C4-2B (cell line): ENCODE measurements at regions not wholly inside any gene's neighbourhood (a gene's known extent, or its start where the extent isn't known, plus 50 kb on each side); places are given as distances from the start of the nearest gene placed in this dataset.

ENCODE experiments used
- H3K27ac ChIP-seq: fragments of 450-650 bp; 2 replicates; pipeline ENCODE4 v1.5.1; 2017
- CTCF ChIP-seq: fragments of 450-650 bp; conservative IDR thresholded peaks from 2 replicates; pipeline ENCODE4 v1.5.1; 2017; ENCODE audit warnings: mild to moderate bottlenecking
- ZFX ChIP-seq: fragments of 450-650 bp; IDR thresholded peaks from 2 replicates; pipeline ENCODE4 v1.6.1; 2017

DNA sequence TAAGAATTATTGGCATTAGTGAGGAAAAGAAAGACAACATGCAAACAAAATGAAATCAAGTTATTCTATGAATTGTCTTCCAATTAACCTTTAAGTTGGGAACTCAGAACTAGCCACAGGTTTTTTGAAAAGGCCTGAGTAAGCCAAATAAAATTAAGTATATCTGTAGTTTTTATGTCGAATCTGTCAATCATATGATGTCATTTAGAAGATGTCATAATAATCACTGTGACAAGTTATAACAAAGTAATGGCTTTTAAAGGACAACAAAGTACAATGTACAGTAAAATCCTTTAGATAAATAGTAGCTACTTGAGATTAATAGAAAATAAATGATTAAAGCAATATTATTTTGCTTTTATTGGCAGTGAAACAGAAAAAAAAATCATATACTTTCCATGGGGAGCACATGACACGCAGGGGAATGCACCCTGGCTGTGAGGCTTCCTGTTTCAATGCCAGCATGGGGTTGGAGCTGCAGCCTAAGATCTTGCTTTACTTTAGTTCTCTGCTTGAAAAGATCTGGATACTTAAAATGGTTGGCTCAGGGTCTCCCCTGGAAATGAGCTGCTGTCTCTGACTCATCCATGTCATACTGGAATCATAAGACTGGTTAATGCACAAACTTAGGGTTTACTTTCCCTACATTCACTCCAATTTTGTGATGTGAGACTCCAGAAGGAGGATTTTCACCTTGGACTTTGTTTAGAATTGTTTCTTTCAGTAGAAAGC, 284.3 kb downstream of the TAF11L14 start:
- H3K27ac ChIP-seq: no peak overlapping the region
- TF ChIP-seq ZFX: no peak
- no peak for TF ChIP-seq CTCF

GRCh38 chr5:17925276-17925675, 291.0 kb downstream of the TAF11L14 start:
- TF ChIP-seq CTCF: no peak
- TF ChIP-seq ZFX: no peak
- no peak overlapping the region for H3K27ac ChIP-seq

GRCh38 chr5:17928581-17928981, 294.3 kb downstream of the TAF11L14 start:
- no peak for TF ChIP-seq CTCF
- no peak for TF ChIP-seq ZFX
- H3K27ac ChIP-seq: no peak overlapping the region

GRCh38 chr5:17929171-17929570, 294.9 kb downstream of the TAF11L14 start:
- no peak overlapping the region for H3K27ac ChIP-seq
- TF ChIP-seq CTCF (no peak), ZFX (no peak)

DNA sequence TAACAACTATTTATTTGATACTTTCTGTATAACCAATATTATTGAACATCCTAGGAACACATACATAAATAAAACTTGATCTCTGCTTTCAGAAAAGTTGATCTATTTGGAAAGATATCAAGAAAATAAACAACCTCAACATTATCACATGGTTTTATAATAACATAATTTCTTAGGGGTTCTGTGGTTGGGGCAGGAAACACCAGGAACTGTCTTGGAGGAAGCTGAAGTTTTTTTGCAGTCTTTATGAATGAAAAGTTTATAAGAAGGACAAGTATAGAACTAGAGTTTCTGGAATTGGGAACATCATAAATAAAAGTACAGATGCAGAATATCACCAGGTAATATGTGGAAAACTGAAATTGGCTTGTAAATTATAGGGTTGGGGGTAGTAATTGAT, 296.1 kb downstream of the TAF11L14 start:
- TF ChIP-seq ZFX: no peak
- TF ChIP-seq CTCF: no peak
- no peak overlapping the region for H3K27ac ChIP-seq

- no peak for TF ChIP-seq ZFX
- no peak overlapping the region for H3K27ac ChIP-seq
Measured at GRCh38 chr5:17944046-17944445, 309.8 kb downstream of the TAF11L14 start.

DNA sequence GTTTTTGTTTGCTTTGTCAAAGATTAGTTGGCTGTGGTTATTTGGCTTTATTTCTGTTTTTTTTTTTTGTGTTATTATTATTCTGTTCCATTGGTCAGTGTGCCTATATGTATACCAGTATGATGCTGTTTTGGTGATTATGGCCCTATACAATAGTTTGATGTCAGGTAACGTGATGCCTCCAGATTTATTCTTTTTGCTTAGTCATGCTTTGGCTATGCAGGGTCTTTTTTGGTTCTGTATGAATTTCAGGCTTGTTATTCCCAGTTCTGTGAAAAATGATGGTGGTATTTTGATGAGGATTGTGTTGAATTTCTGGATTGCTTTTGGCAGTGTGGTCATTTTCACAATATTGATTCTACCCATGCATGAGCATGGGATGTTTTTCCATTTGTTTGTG, 312.8 kb downstream of the TAF11L14 start:
- H3K27ac ChIP-seq: no peak overlapping the region
- no peak for TF ChIP-seq CTCF
- TF ChIP-seq ZFX: no peak
